NCI-H1694 (cell line): ENCODE measurements at regions not wholly inside any gene's neighbourhood (a gene's known extent, or its start where the extent isn't known, plus 50 kb on each side); places are given as distances from the start of the nearest gene placed in this dataset.
"Not testable (repeated sequence)": the region's sequence is repeated elsewhere in the genome, so short reads cannot be mapped to it uniquely, and the experiment has no call there.

Source experiments
- DNase-seq: peaks from one replicate; lab custom pipeline; 2025; lab: John Stamatoyannopoulos, UW

DNA sequence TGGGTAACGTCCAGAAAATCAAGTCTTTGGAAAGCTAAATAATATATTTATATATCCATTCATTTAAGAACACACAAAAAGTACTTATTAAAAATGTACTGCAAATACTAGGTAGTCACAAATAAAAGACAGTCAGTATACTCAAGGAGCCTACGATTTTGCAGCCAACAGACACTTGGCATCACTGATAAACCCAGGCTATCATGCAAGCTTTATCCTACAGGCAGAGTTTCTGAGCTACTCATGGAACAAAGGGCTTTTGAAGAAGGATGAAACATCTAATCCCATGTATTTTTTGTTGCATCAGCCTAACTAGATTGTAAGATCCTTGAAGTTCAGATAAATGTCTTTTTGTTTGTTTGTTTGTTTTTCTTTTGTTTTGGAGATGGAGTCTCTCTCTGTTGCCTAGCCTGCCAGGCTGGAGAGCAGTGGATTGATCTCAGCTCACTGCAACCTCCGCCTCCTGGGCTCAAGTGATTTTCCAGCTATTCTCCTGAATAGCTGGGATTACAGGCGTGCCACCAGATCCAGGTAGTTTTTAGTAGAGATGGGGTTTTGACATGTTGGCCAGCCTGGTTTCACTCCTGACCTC, 319.4 kb upstream of the MDFIC2 start:
- DNase-seq = no peak

DNA sequence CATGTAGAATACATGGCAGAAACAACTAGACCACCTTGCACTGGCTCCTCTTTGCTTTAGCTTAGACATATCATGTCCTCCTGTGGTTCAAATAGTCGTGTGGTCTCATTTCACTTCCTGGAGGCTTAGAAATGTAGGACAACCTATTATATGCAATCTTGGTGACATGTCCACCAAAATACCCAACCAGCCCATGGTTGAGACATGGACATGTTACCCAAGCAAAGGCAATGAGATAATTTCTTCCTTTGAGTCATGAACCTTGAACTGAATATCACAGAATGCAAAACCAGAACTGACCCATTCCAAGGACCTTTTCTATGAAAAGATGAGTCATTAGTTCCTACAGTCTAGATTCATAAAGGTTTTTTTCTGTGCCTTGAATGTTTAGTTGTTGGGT, 309.0 kb upstream of the MDFIC2 start:
- no peak for DNase-seq

DNA sequence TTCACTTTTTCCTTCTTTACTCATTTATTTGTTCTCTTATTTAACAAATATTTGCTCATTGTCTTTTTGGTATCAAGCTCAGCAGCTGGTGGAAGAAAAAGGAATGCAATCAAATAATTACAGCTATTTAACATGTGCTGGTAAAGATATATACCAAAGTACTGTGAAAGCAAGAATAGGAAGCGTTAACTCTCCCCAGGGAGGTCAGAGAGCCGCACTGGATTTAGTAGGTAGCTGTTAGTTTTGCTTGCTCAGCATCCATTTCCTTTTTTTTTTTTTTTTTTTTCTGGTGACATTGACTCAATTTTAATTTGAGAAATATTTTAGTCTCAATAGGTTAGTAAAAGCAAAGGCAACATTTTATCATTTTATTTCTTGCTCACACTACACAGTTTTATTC, 308.5 kb upstream of the MDFIC2 start:
- DNase-seq = no peak

DNA sequence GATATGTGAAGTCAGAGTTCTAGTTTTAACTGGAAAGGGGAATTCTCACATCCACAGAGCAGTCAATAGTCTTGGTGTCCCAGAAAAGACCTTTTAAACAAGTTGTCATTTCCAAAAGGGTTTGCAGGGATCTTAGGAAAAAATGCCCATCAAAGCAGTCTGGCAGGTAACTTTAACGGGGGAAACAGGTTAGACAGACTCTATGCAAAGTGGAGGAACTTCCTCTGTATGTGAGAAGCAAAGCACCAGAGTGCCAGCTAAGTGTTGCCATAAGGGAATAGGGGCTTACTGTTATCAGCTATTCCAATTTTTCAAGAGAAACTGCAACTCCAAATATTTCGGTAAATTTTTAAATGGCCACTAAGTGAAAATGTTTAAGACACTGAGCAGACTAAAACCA, 307.9 kb upstream of the MDFIC2 start:
- no peak for DNase-seq

DNA sequence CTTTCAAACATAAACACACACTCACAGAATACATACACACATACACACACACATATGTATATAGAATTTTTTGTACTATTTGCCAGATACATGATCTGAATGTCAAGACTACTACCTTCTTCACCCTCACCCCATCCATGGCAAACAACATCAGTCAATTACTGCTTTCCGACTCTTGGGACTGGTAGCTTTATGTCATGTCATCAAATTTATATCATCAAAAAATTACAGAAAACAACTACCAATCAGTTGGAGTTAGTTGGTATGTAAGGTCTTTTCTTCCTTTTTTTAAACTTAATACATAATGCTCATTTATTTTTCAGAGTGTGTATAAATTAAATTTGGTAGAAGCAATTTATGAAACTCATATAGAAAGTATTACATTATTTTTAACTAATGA, 305.7 kb upstream of the MDFIC2 start:
- DNase-seq = no peak

DNA sequence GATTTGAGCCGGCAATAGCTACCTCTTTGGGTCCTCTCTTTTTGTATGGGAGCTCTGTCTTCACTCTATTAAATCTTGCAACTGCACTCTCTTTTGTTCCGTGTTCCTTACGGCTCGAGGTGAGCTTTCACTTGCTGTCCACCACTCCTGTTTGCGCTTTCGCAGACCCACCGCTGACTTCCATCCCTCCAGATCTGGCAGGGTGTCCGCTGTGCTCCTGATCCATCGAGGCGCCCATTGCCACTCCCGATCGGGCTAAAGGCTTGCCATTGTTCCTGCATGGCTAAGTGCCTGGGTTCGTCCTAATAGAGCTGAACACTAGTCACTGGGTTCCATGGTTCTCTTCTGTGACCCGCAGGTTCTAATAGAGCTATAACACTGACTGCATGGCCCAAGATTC, 304.9 kb upstream of the MDFIC2 start:
- not testable (repeated sequence) for DNase-seq

DNA sequence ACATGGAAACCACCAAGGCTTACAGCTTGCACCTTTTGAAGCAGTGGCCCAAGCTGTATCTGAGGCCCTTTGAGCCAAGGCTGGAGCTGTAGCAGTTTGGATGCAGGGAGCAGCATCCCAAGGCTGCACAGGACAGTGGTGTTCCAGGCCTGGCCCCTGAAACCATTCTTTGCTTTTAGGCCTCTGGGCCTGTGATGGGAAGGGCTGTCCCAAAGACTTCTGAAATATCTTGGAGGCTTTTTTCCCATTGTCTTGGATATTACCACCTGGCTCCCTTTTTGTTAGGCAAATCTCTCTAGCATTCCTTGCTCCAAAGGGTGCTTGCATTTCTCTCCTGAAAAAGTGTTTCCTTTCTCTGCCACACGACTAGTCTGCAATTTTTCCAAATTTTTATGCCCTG, 302.8 kb upstream of the MDFIC2 start:
- DNase-seq = no peak

DNA sequence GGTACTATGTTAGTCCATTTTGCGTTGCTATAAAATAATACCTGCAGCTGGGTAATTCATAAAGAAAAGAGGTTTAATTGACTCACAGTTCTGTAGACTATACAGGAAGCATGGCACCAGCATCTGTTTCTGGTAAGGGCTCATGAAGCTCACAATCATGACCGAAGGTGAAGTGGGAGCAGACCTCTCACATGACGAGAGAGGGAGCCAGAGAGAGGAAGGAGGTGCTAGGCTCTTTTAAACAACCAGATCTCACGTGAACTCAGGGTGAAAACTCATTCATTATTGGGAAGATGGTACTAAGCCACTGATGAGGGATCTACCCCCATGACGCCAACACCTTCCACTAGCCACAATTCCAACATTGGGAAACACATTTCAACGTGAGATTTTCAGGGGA, 301.7 kb upstream of the MDFIC2 start:
- DNase-seq = no peak

DNA sequence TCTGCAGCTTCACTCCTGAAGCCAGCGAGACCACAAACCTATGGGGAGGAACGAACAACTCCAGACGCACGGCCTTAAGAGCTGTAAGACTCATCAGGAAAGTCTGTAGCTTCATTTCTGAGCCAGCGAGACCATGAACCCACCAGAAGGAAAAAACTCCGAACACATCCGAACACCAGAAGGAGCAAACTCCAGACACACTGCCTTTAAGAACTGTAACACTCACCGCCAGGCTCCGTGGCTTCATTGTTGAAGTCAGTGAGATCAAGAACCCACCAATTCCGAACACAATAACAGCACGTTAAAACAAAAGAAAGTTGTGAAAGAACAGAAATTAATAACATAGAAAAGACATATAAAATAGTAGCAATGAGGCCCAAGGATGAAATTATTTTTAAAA, 300.5 kb upstream of the MDFIC2 start:
- DNase-seq = no peak

DNA sequence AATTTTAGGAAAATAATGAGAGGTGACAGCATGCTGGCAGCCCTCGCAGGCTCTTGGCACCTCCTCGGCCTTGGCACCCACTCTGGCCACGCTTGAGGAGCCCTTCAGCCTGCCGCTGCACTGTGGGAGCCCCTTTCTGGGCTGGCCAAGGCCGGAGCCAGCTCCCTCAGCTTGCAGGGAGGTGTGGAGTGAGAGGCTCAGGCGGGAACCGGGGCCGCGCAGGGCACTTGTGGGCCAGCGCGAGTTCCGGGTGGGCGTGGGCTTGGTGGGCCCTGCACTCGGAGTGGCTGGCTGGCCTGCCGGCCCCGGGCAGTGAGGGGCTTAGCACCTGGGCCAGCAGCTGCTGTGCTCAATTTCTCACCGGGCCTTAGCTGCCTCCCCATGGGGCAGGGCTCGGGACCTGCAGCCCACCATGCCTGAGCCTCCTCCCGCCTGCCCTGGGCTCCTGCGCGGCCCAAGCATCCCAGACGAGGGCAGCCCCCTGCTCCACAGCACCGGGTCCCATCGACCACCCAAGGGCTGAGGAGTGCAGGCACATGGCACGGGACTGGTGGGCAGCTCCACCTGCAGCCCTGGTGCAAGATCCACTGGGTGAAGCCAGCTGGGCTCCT, 299.3 kb upstream of the MDFIC2 start:
- DNase-seq = not testable (repeated sequence)

DNA sequence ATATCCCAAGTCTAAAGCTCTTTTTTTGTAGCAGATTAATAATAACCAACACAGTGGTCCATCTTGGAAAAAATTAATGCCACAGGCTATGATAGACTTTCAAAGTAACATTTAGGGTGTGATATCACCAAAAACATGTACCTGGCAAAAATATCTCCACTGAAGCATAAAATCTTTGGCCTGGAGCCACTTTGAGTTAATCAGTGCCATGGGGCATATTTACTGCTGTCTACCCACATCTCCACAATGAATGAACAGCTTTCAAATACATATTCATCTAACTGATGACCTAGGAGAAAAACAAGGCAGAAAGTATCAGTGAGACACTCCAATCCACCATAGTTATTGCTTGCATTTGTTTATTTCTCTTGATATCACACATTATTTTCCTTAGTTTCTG, 296.0 kb upstream of the MDFIC2 start:
- DNase-seq = no peak

DNA sequence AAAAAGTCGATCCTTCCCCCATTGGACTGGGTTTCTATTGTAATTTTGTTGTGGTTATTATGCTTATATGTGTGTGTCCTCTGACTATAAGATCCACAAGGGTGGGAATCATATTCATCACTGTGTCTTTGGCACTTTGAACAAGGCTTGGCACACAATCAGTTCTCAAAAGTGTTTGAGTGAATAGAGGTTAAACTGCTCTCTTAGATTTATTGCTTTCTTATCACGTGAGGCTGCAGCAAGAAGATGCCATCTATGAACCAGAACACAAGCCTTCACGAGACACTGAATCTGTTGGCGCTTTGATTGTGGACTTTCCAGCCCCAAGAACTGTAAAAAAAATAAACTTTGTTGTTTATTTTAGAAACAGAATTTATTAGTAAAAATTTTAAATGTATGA, 295.0 kb upstream of the MDFIC2 start:
- no peak for DNase-seq

DNA sequence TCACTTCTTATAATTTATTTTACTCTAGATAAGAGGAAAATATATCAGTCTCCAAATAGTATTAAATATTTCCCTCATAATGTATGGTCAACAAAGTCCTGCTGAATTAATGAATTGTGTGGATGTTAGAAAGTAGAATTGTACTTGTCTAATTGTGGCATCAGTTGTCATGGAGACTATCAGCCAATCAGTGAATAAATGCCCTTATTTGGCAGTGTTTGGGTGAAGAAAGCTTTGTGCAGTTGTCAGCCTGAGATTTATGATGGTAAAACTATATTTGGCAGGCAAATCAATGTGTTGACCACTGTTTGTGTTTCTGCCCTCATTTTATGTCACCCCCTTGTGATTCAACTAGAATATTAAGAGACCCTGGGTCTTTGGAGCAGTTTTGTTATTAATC, 293.6 kb upstream of the MDFIC2 start:
- no peak for DNase-seq

DNA sequence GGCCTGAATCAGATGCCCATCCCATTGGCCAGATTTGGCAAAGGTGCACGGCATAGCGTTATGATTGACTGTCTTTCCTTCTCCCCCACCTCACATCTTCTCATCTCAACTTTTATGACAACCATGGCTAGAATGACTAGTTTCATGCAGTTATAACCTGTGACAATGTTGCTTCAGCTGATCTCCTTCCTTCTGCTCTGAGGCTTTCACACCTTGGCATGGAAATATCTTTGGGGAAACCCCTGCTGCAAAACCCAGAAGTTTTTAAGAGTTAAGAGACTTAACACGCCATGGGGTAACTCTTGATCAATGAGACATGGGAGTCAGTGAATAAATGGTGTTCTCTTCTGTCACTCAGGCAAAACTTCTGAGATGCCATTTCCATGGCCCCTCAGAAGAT, 290.7 kb upstream of the MDFIC2 start:
- no peak for DNase-seq

DNA sequence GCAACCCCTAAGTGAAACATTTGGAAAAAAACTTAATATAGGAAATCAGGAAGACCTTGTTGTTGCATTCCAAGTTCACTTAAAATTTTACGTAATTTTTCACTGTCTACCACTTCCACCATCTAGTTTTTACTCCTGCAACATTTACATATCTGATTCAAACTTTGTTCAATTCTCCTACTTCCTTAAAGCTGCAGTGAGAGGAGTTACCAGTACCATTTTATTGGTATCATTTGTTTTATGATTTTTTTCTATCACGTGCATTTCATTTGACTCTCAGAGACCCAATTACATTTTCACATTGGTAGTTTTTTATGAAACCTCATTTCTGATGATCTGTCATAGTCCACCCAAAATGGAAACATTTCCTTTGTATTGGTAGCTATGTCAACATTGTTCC, 284.9 kb upstream of the MDFIC2 start:
- DNase-seq = no peak

DNA sequence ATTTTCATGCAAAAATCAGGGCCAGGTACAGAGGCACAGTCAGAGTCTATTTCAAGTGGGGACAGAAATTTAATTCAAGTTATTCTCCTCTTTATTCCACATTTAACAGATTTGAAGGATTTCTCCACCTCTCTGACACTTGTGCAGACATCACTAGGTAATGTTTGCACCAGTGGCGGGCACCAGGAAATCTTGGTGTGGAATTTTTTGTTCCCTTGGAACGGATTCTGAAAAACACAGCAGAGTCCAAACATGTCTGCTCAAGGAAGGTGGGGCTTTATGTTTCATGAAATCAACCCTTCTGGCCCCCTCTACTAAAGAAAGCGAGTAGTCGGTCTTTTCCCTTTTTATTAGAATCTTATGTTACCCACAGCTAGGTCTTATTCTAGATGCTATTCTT, 271.2 kb upstream of the MDFIC2 start:
- DNase-seq = no peak

DNA sequence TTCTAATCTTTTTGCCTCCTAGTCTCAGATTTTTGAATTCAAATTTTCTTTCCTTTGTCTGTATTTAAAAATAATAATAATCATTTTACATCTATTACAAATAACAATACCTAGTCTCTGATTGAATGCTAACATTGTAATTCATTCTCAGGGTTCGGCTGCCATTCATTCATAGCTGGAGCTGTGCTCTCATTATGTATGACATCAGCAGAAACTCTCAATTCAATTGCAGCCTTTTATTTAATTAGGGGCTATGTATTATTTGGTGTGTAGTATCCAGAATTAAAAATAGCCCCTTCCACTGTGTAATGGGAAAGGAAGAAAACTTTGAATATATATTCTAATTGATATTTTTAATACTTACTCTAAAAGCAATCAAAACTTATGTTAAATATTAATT, 270.4 kb upstream of the MDFIC2 start:
- DNase-seq = no peak

DNA sequence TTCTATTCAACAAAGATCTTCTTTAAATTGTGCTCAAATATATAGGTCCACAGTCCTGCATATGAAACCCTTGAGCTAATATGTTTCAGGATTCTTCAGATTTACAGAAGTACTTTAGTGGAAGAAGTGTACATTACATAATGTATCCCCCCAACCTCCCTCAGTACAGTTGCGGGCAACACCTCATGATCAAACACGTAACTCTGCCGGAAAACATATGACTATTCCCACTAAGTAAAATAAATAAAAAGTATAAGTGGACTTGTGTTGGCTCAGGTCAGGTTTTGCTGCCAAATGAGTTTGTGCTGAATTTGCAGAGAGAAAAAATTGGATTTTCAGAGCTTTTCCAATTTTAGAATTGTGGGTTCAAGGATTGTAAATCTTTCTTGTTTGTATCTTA, 267.6 kb upstream of the MDFIC2 start:
- DNase-seq = no peak

DNA sequence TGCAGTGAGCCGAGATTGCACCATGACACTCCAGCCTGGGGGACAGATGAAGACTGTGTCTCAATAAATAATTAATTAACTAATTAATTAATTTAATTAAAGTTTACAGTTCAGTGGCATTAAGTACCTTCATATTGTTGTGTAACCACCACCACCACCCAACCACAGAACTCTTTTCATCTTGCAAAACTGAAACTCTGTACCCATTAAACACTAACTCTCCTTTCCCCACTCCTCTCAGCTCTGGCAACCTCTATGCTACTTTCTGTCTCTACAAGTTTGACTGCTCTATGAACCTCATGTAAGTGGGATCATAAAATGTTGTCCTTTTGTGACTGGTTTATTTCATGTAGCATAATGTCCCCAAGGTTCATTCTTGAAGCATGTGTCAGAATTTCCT, 259.3 kb upstream of the MDFIC2 start:
- no peak for DNase-seq

DNA sequence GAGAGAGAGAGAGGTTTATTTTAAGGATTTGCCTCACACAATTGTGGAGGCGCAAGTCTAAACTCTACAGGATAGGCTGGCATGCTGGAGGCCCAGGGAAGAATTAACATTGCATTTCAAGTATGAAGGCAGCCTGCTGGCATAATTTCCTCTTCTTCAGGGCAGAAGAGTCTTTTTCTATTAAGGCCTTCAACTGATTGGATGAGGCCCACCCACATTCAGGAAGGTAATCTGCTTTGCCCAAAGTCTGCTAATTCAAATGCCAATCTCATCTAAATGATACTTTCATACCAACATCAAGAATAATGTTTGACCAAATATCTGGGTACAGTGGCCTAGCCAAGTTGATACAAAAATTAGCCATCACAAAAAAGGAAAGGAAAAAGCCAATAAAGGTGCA, 258.1 kb upstream of the MDFIC2 start:
- no peak for DNase-seq

DNA sequence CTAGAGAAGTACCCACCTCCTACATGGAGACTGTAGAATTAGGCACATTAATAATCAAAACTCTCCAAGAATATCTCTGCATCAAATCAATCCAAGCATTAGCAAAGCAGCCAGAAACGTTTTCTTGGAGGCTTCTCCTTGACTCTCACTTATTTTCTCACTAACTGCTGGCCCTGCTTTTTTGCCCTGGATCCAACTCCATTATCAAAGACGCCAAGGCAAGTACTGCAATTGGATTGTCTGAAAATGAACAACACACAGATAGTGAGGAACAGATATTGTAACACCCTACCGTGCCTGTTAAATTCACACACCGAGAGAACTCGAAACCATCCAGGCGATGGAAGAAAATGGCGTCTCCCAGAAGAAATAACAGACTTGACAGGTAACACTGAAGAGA, 256.2 kb upstream of the MDFIC2 start:
- no peak for DNase-seq

DNA sequence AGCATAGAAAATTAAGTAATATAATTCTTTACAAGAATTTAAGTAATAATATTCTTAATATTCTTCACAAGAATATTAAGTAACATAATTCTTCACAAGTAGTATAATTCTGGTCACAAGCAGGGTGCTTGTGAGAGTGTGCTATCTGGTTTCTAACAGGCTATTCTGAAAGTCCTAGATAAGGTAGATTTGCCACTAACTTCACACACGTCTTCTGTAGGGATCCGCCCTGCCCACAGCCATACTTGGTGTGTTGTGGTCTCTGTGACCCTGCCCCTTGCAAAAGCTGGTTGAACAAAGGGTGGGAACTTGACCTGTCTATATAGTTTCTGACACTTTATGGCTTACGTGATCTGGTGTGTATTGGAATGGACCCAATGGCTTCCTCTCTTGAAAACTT, 253.4 kb upstream of the MDFIC2 start:
- no peak for DNase-seq

DNA sequence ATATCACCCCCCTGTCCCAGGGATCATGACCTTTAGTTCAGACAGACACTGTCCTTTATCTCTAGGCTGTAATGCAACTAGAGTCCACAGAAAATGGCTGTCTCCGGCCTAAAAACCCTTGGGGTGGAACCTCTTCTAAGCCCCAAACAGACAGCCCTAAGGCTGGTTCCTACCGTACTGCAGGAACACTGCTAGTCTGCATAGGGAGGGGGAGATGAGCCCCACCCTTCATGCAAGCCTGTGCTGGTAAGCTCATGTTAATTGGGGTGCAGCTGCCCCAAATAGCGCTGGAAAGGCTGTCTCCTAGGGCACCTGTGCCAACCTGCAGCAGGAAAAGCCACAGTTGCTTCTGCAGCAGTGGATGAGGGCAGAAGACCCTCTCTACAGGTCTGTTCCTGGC, 252.1 kb upstream of the MDFIC2 start:
- DNase-seq = no peak

DNA sequence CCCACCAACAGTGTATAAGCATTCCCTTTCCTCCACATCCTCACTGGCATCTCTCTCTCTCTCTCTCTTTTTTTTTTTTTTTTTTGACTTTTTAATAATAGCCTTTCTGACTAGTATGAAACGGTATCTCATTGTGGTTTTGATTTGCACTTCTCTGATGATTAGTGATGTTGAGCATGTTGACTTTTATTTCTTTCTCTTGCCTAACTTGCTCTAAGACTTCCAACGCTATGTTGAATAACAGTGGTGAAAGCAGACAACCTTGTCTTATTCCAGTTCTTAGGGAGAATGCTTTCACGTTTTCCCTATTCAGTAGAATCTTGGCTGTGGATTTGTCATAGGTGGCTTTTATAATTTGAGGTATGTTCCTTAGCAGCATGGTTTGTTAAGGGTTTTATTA, 249.4 kb upstream of the MDFIC2 start:
- no peak for DNase-seq

DNA sequence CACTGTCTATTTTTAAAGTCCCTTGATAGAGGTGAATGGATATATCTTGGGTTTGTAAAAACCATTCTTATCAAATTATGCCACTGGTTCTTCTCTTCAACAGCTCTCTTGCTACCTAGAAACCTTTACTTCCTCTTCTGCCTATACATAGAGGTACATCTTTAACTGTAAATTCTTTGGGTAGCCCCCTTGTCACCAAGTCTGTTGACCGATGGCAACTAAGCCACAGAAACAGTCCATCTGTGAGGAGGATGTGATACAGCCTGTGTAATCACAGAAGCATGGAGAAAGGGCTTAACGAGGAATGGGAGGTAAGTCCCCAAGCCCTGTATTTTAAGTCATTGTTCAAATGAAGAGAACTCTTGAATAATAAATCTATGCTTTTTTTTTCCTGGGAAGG, 246.5 kb upstream of the MDFIC2 start:
- DNase-seq = no peak
